ENCODE measurements at regions not wholly inside any gene's neighbourhood (a gene's known extent, or its start where the extent isn't known, plus 50 kb on each side); places are given as distances from the start of the nearest gene placed in this dataset.

DNA sequence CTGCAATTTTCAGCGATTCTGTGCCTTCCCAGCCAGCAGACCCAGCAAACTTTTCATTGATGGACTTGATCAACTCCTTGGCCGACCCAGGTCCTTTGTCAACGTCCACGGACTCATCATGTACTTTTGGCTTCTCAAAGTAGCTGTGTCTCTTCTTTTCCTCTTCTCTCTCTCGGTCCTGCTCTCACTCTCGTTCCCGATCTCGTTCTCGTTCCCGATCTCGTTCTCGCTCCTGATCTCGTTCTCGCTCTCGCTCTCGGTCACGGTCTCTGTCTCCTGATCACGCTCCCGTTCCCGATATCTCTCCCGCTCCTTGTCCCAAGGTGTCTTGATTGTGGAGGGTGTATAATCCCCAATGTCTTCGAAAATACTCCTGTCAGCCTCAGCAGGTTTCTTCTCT lies 219.5 kb upstream of the FANCL start:
- 93 to 96% (median 96%) methylated on average over 22 of the region's 22 CpGs for WGBS, 3 donors
- no peak for ATAC-seq

DNA sequence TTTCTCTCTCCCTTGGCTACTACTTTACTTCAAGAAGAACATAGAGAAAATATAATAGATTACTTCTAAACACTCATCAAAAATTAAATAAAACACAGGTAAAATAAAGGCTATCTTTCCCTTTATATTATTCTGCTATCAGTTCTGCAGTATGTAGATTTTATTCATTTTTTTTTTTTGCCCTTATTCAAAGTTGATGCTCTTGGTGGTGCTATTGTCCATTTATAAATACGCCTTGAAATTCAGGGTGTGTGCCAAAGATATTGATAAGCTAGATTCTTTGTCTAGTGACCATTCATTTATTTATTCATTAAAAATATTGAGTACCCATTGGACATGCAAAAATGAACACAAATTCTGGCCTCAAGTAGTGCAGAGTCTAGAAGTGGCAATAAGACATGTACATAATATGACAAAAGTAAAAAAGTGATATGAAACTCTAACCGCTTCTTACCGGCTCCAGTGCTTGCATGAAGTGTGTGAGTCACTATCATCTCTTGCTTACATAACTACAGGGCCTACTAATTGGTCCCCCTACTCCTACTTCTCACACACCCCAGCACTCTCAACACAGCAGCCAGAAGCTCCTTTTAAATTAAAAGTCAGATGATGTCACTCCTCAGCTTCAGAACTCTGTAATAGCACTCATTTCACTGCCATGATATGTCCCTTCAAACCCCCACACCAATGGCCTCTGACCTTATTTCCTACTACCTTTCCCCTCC lies 208.3 kb upstream of the FANCL start:
- ATAC-seq (no peak), DNase-seq (no peak)
- no peaks in the 10 kb centered on the region for H3K36me3 ChIP-seq (ENCODE audit: insufficient read depth in 1 of 2, low read depth in 1 of 2)
- WGBS, 3 donors = 78 to 82% (median 79%) methylated on average over 3 of the region's 3 CpGs
- no peaks in the 10 kb centered on the region for H3K9me3 ChIP-seq
- TF ChIP-seq, protein P1, sequence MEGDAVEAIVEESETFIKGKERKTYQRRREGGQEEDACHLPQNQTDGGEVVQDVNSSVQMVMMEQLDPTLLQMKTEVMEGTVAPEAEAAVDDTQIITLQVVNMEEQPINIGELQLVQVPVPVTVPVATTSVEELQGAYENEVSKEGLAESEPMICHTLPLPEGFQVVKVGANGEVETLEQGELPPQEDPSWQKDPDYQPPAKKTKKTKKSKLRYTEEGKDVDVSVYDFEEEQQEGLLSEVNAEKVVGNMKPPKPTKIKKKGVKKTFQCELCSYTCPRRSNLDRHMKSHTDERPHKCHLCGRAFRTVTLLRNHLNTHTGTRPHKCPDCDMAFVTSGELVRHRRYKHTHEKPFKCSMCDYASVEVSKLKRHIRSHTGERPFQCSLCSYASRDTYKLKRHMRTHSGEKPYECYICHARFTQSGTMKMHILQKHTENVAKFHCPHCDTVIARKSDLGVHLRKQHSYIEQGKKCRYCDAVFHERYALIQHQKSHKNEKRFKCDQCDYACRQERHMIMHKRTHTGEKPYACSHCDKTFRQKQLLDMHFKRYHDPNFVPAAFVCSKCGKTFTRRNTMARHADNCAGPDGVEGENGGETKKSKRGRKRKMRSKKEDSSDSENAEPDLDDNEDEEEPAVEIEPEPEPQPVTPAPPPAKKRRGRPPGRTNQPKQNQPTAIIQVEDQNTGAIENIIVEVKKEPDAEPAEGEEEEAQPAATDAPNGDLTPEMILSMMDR (IDR thresholded peaks at IDR 0.05) = no peak
- intact Hi-C loops (cut with DNase I) = loop anchor here (2.0 to 10.0 kb wide), 4 partner anchors 543 to 692 kb away; no protein-coding TSS in a partner anchor
- H3K4me1 ChIP-seq = no peaks in the 10 kb centered on the region
- H3K27me3 ChIP-seq (ENCODE audit: insufficient read depth in 3 of 3, low read length in 2 of 3) = no peaks in the 10 kb centered on the region
- no peak overlapping the region for H3K4me3 ChIP-seq
- no peak overlapping the region for H3K27ac ChIP-seq

More for the DNA sequence above, 219.5 kb upstream of the FANCL start:
- DNase-seq = no peak
- intact Hi-C loops (cut with DNase I) = no loop called here
- TF ChIP-seq, protein P1 (IDR thresholded peaks at IDR 0.05) = no peak
- Histone ChIP-seq H3K4me3 (no peak overlapping the region), H3K4me1 (no peaks in the 10 kb centered on the region), H3K27me3 (ENCODE audit: insufficient read depth in 3 of 3, low read length in 2 of 3) (no peaks in the 10 kb centered on the region), H3K27ac (no peak overlapping the region), H3K9me3 (no peaks in the 10 kb centered on the region), H3K36me3 (ENCODE audit: insufficient read depth in 1 of 2, low read depth in 1 of 2) (no peaks in the 10 kb centered on the region)

DNA sequence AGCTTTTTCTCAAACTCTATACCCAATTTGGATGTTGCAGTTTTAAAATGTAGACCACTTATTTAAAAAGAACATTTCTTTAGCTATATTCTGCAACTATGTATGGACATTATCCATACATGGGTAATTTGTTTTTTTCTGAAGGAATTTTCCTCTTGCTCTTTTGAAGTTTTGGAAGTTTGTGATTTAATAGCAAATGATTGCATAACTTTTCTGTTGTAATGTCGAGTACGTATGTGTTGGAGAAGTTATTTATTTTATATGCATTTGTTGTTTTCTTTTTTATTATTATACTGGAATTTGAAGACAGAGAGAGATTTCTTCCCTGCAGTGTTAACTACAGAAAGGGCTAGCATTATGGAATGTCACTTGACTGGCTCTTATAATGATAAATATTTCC lies 207.7 kb upstream of the FANCL start:
- no peak overlapping the region for H3K4me3 ChIP-seq
- H3K36me3 ChIP-seq (ENCODE audit: insufficient read depth in 1 of 2, low read depth in 1 of 2) = no peaks in the 10 kb centered on the region
- H3K4me1 ChIP-seq = no peaks in the 10 kb centered on the region
- H3K9me3 ChIP-seq = no peaks in the 10 kb centered on the region
- whole genome bisulfite sequencing, 3 donors = 86 to 90% (median 89%) methylated on average over 2 of the region's 2 CpGs
- ATAC-seq (no peak), DNase-seq (no peak)
- TF ChIP-seq, protein P1 (IDR thresholded peaks at IDR 0.05) = no peak
- intact Hi-C loops (cut with DNase I) = loop anchor here (2.0 to 10.0 kb wide), 4 partner anchors 542 to 692 kb away; no protein-coding TSS in a partner anchor
- H3K27me3 ChIP-seq (ENCODE audit: insufficient read depth in 3 of 3, low read length in 2 of 3) = no peaks in the 10 kb centered on the region
- no peak overlapping the region for H3K27ac ChIP-seq

DNA sequence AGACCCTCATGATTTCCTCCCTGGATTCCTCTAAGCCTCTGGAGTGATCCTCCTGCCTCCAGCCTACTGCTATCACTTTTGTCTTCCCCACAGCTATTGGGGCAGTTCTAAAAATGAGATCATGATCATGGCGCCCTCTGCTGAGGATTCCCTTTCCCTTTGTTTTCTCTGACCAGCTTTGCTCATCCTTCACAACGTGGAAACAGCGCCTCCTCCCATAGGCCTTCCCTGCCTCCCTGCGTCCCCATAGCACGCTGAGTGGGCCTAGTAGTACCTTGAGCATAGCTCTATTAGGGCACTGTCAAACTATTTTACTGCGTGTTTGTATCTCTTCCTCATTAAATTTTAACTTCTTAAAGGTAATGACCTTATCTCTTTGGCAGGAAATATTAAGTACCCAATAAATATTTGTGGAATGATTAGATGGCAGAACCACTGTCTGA lies 207.0 kb upstream of the FANCL start:
- intact Hi-C loops (cut with DNase I) = loop anchor here (2.0 to 10.0 kb wide), 4 partner anchors 541 to 691 kb away; no protein-coding TSS in a partner anchor
- TF ChIP-seq, protein P1 (IDR thresholded peaks at IDR 0.05) = peak; percentile 27
- no peak overlapping the region for H3K27ac ChIP-seq
- ATAC-seq (peak in 3 of 4 donors; percentile 58 to 72 (median 65)), DNase-seq (no peak)
- 18 to 20% (median 19%) methylated on average over 6 of the region's 6 CpGs for WGBS, 3 donors
- no peak overlapping the region for H3K4me3 ChIP-seq
- H3K4me1 ChIP-seq = no peaks in the 10 kb centered on the region
- H3K36me3 ChIP-seq (ENCODE audit: insufficient read depth in 1 of 2, low read depth in 1 of 2) = no peaks in the 10 kb centered on the region
- H3K9me3 ChIP-seq = no peaks in the 10 kb centered on the region
- no peaks in the 10 kb centered on the region for H3K27me3 ChIP-seq (ENCODE audit: insufficient read depth in 3 of 3, low read length in 2 of 3)
